Stimulated activated CD4-positive, alpha-beta T cell treated with anti-CD3 and anti-CD28 coated beads, Interleukin-4, amount 100 ng/mL, for 24 hours (primary cell): ENCODE measurements at regions not wholly inside any gene's neighbourhood (a gene's known extent, or its start where the extent isn't known, plus 50 kb on each side); places are given as distances from the start of the nearest gene placed in this dataset.
"Not testable (repeated sequence)": the region's sequence is repeated elsewhere in the genome, so short reads cannot be mapped to it uniquely, and the experiment has no call there.

Source experiments
- DNase-seq: peaks from one replicate; pipeline ENCODE4 v3.0.0-alpha.2; 2020

GRCh38 chr5:77867194-77867691 is 91.1 kb upstream of the TBCA start:
- DNase-seq: no peak

- no peak for DNase-seq
Observed at GRCh38 chr5:77866198-77866597, 90.1 kb upstream of the TBCA start.

- no peak for DNase-seq
Observed at GRCh38 chr5:77864997-77865396, 88.9 kb upstream of the TBCA start.

- DNase-seq: no peak
Observed at GRCh38 chr5:77863181-77863580, 87.0 kb upstream of the TBCA start.

- DNase-seq: no peak
Observed at GRCh38 chr5:77861576-77861975, 85.4 kb upstream of the TBCA start.

- DNase-seq: no peak
Observed at GRCh38 chr5:77859306-77859705, 83.2 kb upstream of the TBCA start.

GRCh38 chr5:77858678-77859077 is 82.5 kb upstream of the TBCA start:
- DNase-seq: not testable (repeated sequence)

- DNase-seq: no peak
Observed at GRCh38 chr5:77855369-77855768, 79.2 kb upstream of the TBCA start.

GRCh38 chr5:77853353-77853907 is 77.3 kb upstream of the TBCA start:
- no peak for DNase-seq

- DNase-seq: no peak
Observed at GRCh38 chr5:77852514-77853352, 76.6 kb upstream of the TBCA start.

GRCh38 chr5:77852068-77852513 is 76.0 kb upstream of the TBCA start:
- DNase-seq: no peak

GRCh38 chr5:77851176-77852067 is 75.3 kb upstream of the TBCA start:
- no peak for DNase-seq

- DNase-seq: no peak
Observed at GRCh38 chr5:77850536-77851175, 74.5 kb upstream of the TBCA start.

GRCh38 chr5:77849308-77849900 is 73.3 kb upstream of the TBCA start:
- DNase-seq: no peak

- DNase-seq: no peak
Observed at GRCh38 chr5:77847814-77848290, 71.7 kb upstream of the TBCA start.

GRCh38 chr5:77847129-77847460 is 71.0 kb upstream of the TBCA start:
- DNase-seq: no peak

GRCh38 chr5:77846422-77847128 is 70.4 kb upstream of the TBCA start:
- DNase-seq: no peak

- DNase-seq: no peak
Observed at GRCh38 chr5:77845324-77845646, 69.1 kb upstream of the TBCA start.

GRCh38 chr5:77844623-77845323 is 68.6 kb upstream of the TBCA start:
- no peak for DNase-seq

GRCh38 chr5:77844373-77844622 is 68.2 kb upstream of the TBCA start:
- DNase-seq: no peak

GRCh38 chr5:77843570-77844372 is 67.6 kb upstream of the TBCA start:
- DNase-seq: no peak
